Keratinocyte (primary cell): ENCODE measurements at regions not wholly inside any gene's neighbourhood (a gene's known extent, or its start where the extent isn't known, plus 50 kb on each side); places are given as distances from the start of the nearest gene placed in this dataset.

Experiments used
- DNase-seq: peaks from one replicate; pipeline ENCODE4 v3.0.0-alpha.2; 2011; ENCODE audit warnings: low read depth, missing footprints, low spot score
- FAIRE-seq: peaks from 2 replicates; lab custom pipeline; 2011; peaks lifted over from hg19 to GRCh38; lab: Jason Lieb, UNC
- H2AFZ ChIP-seq: 2 replicates; pipeline ENCODE4 v1.6.0; 2012; ENCODE audit warnings: low read length, control low read depth, inconsistent platforms; ENCODE audit not compliant: control insufficient read depth
- H3K27ac ChIP-seq: 2 replicates; pipeline ENCODE4 v1.5.1; 2011; ENCODE audit warnings: low read length; ENCODE audit not compliant: control insufficient read depth, insufficient read depth
- H3K27me3 ChIP-seq: 3 replicates; pipeline ENCODE4 v1.6.0; 2011; ENCODE audit warnings: low read length; ENCODE audit not compliant: control insufficient read depth, insufficient read depth; ENCODE audit errors: extremely low read depth
- H3K36me3 ChIP-seq, 2 experiments: 2 replicates in 1 of 2; 3 replicates in 1 of 2; pipeline ENCODE4 v1.5.1; 2011; ENCODE audit warnings: low read length in 2 of 2, mild to moderate bottlenecking in 1 of 2; ENCODE audit not compliant: control insufficient read depth in 2 of 2, insufficient read depth in 2 of 2; ENCODE audit errors: extremely low read depth in 1 of 2
- H3K4me1 ChIP-seq: 3 replicates; pipeline ENCODE4 v1.5.1; 2011; ENCODE audit warnings: low read length; ENCODE audit not compliant: control insufficient read depth, insufficient read depth; ENCODE audit errors: extremely low read depth
- H3K4me2 ChIP-seq: 3 replicates; pipeline ENCODE4 v1.6.0; 2011; ENCODE audit warnings: low read depth, low read length; ENCODE audit not compliant: control insufficient read depth, insufficient read depth; ENCODE audit errors: extremely low read depth
- H3K4me3 ChIP-seq, 3 experiments: fragments of 200-600 bp in 1 of 3; sonication (generic) in 1 of 3; 2 replicates in 2 of 3; 3 replicates in 1 of 3; pipeline ENCODE4 v1.5.1; 2011 to 2016; ENCODE audit warnings: low read length in 3 of 3, mild to moderate bottlenecking in 3 of 3, control low read depth in 2 of 3, inconsistent platforms in 1 of 3, low read depth in 1 of 3, mixed read lengths in 1 of 3, mixed run types in 1 of 3, moderate library complexity in 1 of 3; ENCODE audit not compliant: control insufficient read depth in 2 of 3, insufficient read depth in 2 of 3; ENCODE audit errors: extremely low read depth in 1 of 3
- H3K79me2 ChIP-seq: 2 replicates; pipeline ENCODE4 v1.6.0; 2012; ENCODE audit warnings: low read length; ENCODE audit not compliant: control insufficient read depth, insufficient read depth
- H3K9ac ChIP-seq: 3 replicates; pipeline ENCODE4 v1.6.0; 2011; ENCODE audit warnings: low read length; ENCODE audit not compliant: control insufficient read depth, insufficient read depth; ENCODE audit errors: extremely low read depth
- H3K9me1 ChIP-seq: 3 replicates; pipeline ENCODE4 v1.6.0; 2011; ENCODE audit warnings: low read length; ENCODE audit not compliant: control insufficient read depth, insufficient read depth; ENCODE audit errors: extremely low read depth
- H3K9me3 ChIP-seq: 2 replicates; pipeline ENCODE4 v1.5.1; 2012; ENCODE audit warnings: low read depth, low read length; ENCODE audit not compliant: control insufficient read depth
- H4K20me1 ChIP-seq: 3 replicates; pipeline ENCODE4 v1.6.0; 2011; ENCODE audit warnings: low read length; ENCODE audit not compliant: control insufficient read depth, insufficient read depth; ENCODE audit errors: extremely low read depth
- EZH2 ChIP-seq: IDR thresholded peaks from one replicate; pipeline ENCODE4 v1.6.1; 2012; ENCODE audit warnings: inconsistent platforms, mild to moderate bottlenecking, low read length, moderate library complexity
- dilution Hi-C: fragments of 300-500 bp; cut with MboI; formaldehyde crosslinking; loops from one replicate; pipeline ENCODE4 v1.7.0; 2020; ENCODE audit warnings: low sequenced_read_pairs; ENCODE audit not compliant: extremely low pct_ligation_motif_present
- TF ChIP-seq, protein P1 (sequence below), 3 experiments: IDR thresholded peaks in 1 of 3; conservative IDR thresholded peaks in 1 of 3; optimal IDR thresholded peaks in 1 of 3; 2 replicates in 2 of 3; 3 replicates in 1 of 3; pipeline versions ENCODE3 to v1.5.1; 2011; ENCODE audit warnings: low read length in 3 of 3, mild to moderate bottlenecking in 3 of 3, moderate library complexity in 2 of 3, control low read depth in 1 of 3, inconsistent platforms in 1 of 3; ENCODE audit not compliant: insufficient read depth in 2 of 3; ENCODE audit errors: extremely low read depth in 1 of 3

DNA sequence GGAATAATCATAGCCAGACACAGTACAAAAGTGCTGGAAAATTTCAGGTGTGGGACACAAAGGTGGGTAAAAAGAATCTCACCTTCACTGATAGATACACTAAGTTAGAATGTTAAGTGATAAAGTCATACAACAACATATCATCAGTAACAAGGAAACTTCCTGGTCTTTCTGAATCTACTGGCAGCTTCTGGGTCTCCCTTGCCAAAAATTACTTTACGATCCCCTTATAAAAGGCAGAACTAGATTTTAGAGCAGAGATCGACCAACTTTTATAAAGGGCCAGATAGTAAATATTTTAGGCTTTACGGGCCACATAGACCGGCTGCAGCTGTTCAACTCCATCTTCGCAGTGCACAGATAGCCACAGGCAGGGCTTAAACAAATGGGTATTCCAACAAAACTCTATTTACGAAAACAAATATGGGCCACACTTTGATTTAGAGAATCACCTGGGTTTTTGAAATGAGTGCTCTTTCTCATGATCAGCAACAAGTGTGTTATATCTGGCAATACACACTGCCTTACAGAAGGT is 159.9 kb downstream of the AASDH start:
- H3K9me3 ChIP-seq, result no peaks in the 10 kb centered on the region
- TF ChIP-seq EZH2, result no peak
- TF ChIP-seq, protein P1, sequence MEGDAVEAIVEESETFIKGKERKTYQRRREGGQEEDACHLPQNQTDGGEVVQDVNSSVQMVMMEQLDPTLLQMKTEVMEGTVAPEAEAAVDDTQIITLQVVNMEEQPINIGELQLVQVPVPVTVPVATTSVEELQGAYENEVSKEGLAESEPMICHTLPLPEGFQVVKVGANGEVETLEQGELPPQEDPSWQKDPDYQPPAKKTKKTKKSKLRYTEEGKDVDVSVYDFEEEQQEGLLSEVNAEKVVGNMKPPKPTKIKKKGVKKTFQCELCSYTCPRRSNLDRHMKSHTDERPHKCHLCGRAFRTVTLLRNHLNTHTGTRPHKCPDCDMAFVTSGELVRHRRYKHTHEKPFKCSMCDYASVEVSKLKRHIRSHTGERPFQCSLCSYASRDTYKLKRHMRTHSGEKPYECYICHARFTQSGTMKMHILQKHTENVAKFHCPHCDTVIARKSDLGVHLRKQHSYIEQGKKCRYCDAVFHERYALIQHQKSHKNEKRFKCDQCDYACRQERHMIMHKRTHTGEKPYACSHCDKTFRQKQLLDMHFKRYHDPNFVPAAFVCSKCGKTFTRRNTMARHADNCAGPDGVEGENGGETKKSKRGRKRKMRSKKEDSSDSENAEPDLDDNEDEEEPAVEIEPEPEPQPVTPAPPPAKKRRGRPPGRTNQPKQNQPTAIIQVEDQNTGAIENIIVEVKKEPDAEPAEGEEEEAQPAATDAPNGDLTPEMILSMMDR (optimal IDR thresholded peaks at IDR 0.05 in 1 of 3, IDR thresholded peaks at IDR 0.05 in 1 of 3, conservative IDR thresholded peaks at IDR 0.05 in 1 of 3; ENCODE audit: extremely low read depth in 1 of 3, insufficient read depth in 2 of 3, low read length in 3 of 3), result no peak
- no peak overlapping the region for H3K4me2 ChIP-seq
- H3K4me1 ChIP-seq, result no peaks in the 10 kb centered on the region
- DNase-seq (no peak), FAIRE-seq (no peak)
- H3K4me3 ChIP-seq, result no peak overlapping the region
- H3K9ac ChIP-seq, result no peak overlapping the region
- no peaks in the 10 kb centered on the region for H3K27me3 ChIP-seq
- no peaks in the 10 kb centered on the region for H3K36me3 ChIP-seq
- dilution Hi-C loops, result no loop called here
- H2AFZ ChIP-seq, result no peak overlapping the region
- no peaks in the 10 kb centered on the region for H4K20me1 ChIP-seq
- H3K79me2 ChIP-seq, result no peaks in the 10 kb centered on the region
- H3K9me1 ChIP-seq, result no peaks in the 10 kb centered on the region
- H3K27ac ChIP-seq, result no peak overlapping the region

DNA sequence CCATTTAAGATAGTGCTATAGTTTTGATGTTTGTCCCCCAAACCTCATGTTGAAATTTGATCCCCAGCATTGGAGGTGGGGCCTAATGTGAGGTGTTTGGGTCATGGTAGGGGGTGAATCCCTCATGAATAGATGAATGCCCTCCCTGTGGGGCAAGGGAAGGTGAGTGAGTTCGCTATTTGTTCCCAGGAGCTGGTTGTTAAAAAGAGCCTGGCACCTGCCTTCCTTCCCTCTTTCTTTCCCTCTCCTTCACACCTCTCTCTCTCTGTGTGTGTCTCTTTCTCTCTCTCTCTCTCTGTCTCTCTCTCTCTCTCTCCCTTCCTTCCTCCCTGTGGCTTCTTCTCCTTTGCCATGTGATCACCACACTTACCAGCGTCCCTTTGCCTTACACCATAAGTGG is 160.7 kb downstream of the AASDH start:
- dilution Hi-C loops, result no loop called here
- no peak for FAIRE-seq

More for the DNA sequence above, 160.7 kb downstream of the AASDH start:
- no peaks in the 10 kb centered on the region for H3K27me3 ChIP-seq
- H3K4me2 ChIP-seq, result no peak overlapping the region
- H2AFZ ChIP-seq, result no peak overlapping the region
- no peaks in the 10 kb centered on the region for H3K9me1 ChIP-seq
- no peak overlapping the region for H3K4me3 ChIP-seq
- DNase-seq, result no peak
- no peaks in the 10 kb centered on the region for H4K20me1 ChIP-seq
- H3K9ac ChIP-seq, result no peak overlapping the region
- no peaks in the 10 kb centered on the region for H3K36me3 ChIP-seq
- H3K27ac ChIP-seq, result no peak overlapping the region
- no peaks in the 10 kb centered on the region for H3K79me2 ChIP-seq
- H3K4me1 ChIP-seq, result no peaks in the 10 kb centered on the region
- no peaks in the 10 kb centered on the region for H3K9me3 ChIP-seq
- no peak for TF ChIP-seq EZH2
- TF ChIP-seq, protein P1 (optimal IDR thresholded peaks at IDR 0.05 in 1 of 3, IDR thresholded peaks at IDR 0.05 in 1 of 3, conservative IDR thresholded peaks at IDR 0.05 in 1 of 3; ENCODE audit: extremely low read depth in 1 of 3, insufficient read depth in 2 of 3, low read length in 3 of 3), result no peak
